ENCODE measurements at regions not wholly inside any gene's neighbourhood (a gene's known extent, or its start where the extent isn't known, plus 50 kb on each side); places are given as distances from the start of the nearest gene placed in this dataset.

DNA sequence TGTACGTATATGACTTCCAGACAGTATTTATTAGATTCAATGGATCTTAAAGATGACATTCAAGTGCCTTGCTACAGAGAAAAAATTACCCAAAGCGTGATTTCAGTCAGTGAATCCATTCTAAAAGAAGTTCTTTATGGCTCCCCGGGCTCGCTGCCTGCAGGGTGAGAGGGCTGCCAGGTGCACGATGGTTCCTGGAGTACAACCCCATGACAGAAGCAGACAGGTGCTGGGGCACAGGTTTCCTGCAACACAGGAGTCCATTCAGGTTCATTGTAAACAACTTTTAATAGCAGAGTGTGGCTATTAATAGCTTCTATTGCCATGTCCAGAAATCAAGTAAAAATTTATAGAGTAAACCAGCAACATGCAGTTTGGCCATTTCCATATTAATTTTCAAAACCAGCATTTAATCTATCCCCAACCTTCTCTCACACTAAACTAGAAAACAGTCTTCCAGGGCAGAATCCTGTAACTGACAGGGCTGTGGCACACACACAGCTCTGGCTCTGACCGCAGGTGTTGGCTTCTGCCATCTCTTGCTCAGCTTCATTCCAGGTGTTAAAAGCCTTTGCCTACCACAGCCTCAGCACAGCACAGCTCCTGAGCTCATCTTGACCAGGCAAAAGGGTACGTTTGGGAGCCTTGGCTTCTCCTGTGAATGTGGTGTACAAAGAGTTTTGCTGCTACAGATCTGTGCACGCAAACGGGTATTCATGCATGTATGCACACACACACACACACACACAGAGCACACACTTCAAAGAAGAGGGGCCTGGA lies 185.9 kb downstream of the MEX3B start:
- 88 to 92% (median 88%) methylated on average over 9 of the region's 9 CpGs for WGBS, 3 donors
- Histone ChIP-seq H3K27ac (no peak overlapping the region), H3K36me3 (no peaks in the 10 kb centered on the region), H3K27me3 (no peaks in the 10 kb centered on the region), H3K4me1 (ENCODE audit: insufficient read depth) (no peaks in the 10 kb centered on the region), H3K9me3 (no peaks in the 10 kb centered on the region), H3K4me3 (no peak overlapping the region)
- DNase-seq: no peak
- TF ChIP-seq CTCF (IDR thresholded peaks at IDR 0.05): no peak
- TF ChIP-seq EP300 (IDR thresholded peaks at IDR 0.05): no peak
- no peak for TF ChIP-seq POLR2A (IDR thresholded peaks at IDR 0.05)
- intact Hi-C loops (cut with DNase I): loop anchor here in 1 of 4 donors (10.0 kb wide), 1 partner anchor 75 kb away; no protein-coding TSS in a partner anchor

GRCh38 chr15:81858586-81858985 lies 187.2 kb downstream of the MEX3B start:
- Histone ChIP-seq H3K4me3 (no peak overlapping the region), H3K27me3 (no peaks in the 10 kb centered on the region), H3K9me3 (no peaks in the 10 kb centered on the region), H3K27ac (no peak overlapping the region), H3K36me3 (no peaks in the 10 kb centered on the region), H3K4me1 (ENCODE audit: insufficient read depth) (no peaks in the 10 kb centered on the region)
- WGBS, 3 donors: 21 to 40% (median 31%) methylated on average over 3 of the region's 3 CpGs
- intact Hi-C loops (cut with DNase I): loop anchor here in 1 of 4 donors (10.0 kb wide), 1 partner anchor 74 kb away; no protein-coding TSS in a partner anchor
- TF ChIP-seq CTCF (IDR thresholded peaks at IDR 0.05) (no peak), POLR2A (IDR thresholded peaks at IDR 0.05) (no peak), EP300 (IDR thresholded peaks at IDR 0.05) (no peak)
- no peak for DNase-seq

- 91 to 95% (median 94%) methylated on average over 6 of the region's 6 CpGs for WGBS, 3 donors
- intact Hi-C loops (cut with DNase I): loop anchor here in 1 of 4 donors (10.0 kb wide), 1 partner anchor 73 kb away; no protein-coding TSS in a partner anchor
- no peak overlapping the region for H3K4me3 ChIP-seq
- H3K27ac ChIP-seq: no peak overlapping the region
- no peaks in the 10 kb centered on the region for H3K4me1 ChIP-seq (ENCODE audit: insufficient read depth)
- no peaks in the 10 kb centered on the region for H3K36me3 ChIP-seq
- no peak for DNase-seq
- TF ChIP-seq POLR2A (IDR thresholded peaks at IDR 0.05) (no peak), CTCF (IDR thresholded peaks at IDR 0.05) (no peak), EP300 (IDR thresholded peaks at IDR 0.05) (no peak)
- no peaks in the 10 kb centered on the region for H3K9me3 ChIP-seq
- no peaks in the 10 kb centered on the region for H3K27me3 ChIP-seq
Measured at GRCh38 chr15:81858136-81858535, 187.7 kb downstream of the MEX3B start.

GRCh38 chr15:81856634-81857026 lies 189.2 kb downstream of the MEX3B start:
- Histone ChIP-seq H3K9me3 (no peaks in the 10 kb centered on the region), H3K36me3 (no peaks in the 10 kb centered on the region), H3K4me3 (no peak overlapping the region), H3K27ac (no peak overlapping the region), H3K27me3 (no peaks in the 10 kb centered on the region), H3K4me1 (ENCODE audit: insufficient read depth) (no peaks in the 10 kb centered on the region)
- DNase-seq: no peak
- intact Hi-C loops (cut with DNase I): loop anchor here in 1 of 4 donors (10.0 kb wide), 1 partner anchor 72 kb away; no protein-coding TSS in a partner anchor
- TF ChIP-seq CTCF (IDR thresholded peaks at IDR 0.05): no peak
